ENCODE measurements at regions not wholly inside any gene's neighbourhood (a gene's known extent, or its start where the extent isn't known, plus 50 kb on each side); places are given as distances from the start of the nearest gene placed in this dataset.

DNA sequence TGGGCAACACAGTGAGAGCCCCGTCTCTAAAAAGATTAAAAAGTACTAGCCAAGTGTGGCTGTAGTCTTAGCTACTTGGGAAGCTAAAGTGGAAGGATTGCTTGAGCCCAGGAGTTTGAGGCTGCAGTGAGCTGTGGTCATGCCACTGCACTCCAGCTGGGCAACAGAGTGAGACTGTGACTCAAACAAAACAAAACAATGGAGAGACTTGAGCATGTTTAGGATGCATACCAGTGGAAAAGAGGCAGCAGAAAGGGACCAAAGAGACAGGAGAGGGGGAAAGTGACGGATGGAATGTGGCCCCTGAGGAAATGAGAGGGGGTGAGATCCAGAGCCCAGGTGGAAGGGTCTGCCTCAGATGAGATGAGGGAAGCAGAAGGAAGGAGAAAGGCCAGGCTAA lies 358.9 kb downstream of the RPS6KC1 start:
- TF ChIP-seq, protein P1, sequence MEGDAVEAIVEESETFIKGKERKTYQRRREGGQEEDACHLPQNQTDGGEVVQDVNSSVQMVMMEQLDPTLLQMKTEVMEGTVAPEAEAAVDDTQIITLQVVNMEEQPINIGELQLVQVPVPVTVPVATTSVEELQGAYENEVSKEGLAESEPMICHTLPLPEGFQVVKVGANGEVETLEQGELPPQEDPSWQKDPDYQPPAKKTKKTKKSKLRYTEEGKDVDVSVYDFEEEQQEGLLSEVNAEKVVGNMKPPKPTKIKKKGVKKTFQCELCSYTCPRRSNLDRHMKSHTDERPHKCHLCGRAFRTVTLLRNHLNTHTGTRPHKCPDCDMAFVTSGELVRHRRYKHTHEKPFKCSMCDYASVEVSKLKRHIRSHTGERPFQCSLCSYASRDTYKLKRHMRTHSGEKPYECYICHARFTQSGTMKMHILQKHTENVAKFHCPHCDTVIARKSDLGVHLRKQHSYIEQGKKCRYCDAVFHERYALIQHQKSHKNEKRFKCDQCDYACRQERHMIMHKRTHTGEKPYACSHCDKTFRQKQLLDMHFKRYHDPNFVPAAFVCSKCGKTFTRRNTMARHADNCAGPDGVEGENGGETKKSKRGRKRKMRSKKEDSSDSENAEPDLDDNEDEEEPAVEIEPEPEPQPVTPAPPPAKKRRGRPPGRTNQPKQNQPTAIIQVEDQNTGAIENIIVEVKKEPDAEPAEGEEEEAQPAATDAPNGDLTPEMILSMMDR (IDR thresholded peaks at IDR 0.05): no peak
- no peak for TF ChIP-seq EP300 (IDR thresholded peaks at IDR 0.05)
- no peak for TF ChIP-seq POLR2A (IDR thresholded peaks at IDR 0.05)
- no peak for TF ChIP-seq POLR2AphosphoS5 (IDR thresholded peaks at IDR 0.05)
